ENCODE measurements at regions not wholly inside any gene's neighbourhood (a gene's known extent, or its start where the extent isn't known, plus 50 kb on each side); places are given as distances from the start of the nearest gene placed in this dataset.

DNA sequence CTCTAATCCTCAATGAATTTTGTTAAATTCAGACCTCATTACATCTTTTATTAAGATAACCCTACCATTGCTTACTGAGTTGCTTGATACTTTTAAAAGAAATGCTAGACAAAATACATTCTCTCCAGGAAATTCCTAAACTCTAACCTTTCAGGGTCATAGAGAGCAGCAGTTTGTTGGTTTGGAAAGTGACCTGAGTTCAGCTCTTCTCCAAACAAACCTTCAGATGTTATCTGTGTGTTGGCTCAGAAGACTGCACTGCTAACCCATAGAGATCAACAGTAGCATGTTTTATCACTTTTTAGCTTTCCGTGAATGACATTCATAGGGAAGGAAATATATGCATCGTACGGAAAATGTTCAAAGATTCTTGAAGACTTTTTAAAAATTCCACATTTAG, 101.8 kb upstream of the VEGFC start:
- no peak for DNase-seq (ENCODE audit: low read depth in 6 of 9, low spot score in 9 of 9)
- WGBS = 95% methylated on average over 3 of the region's 3 CpGs
- no peaks in the 10 kb centered on the region for H3K9me3 ChIP-seq (ENCODE audit: control insufficient read depth in 2 of 2, insufficient read depth in 1 of 2, low read length in 1 of 2)
- H3K36me3 ChIP-seq (ENCODE audit: control insufficient read depth in 2 of 2, insufficient read depth in 2 of 2, low read length in 1 of 2) = no peaks in the 10 kb centered on the region
- no peaks in the 10 kb centered on the region for H3K27me3 ChIP-seq (ENCODE audit: control insufficient read depth in 2 of 2, insufficient read depth in 1 of 2, low read length in 1 of 2)
- no peaks in the 10 kb centered on the region for H3K4me1 ChIP-seq (ENCODE audit: control insufficient read depth in 2 of 2, insufficient read depth in 2 of 2, low read length in 2 of 2)
- H3K4me3 ChIP-seq (ENCODE audit: low read length in 2 of 2) = no peak overlapping the region
- H3K27ac ChIP-seq (ENCODE audit: low read depth in 1 of 2, low read length in 1 of 2) = no peak overlapping the region

DNA sequence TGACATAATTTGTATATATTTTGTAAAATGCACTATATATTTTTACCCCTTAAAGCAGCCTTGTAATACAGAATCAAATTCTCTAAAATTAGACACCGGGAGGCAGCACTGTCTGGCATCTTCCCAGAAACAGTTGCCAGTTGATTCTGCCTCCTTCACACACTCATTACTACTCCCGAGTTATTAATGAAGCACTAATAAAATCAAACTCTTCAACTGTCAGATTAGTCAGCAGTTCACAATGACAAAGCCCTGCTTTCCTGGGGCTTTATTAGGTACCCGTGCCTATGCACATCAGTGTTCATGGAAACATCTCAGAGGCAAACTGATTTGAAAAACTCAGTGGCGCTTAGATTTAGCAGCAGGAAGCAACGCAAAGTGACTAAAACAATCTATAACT, 103.5 kb upstream of the VEGFC start:
- no peak overlapping the region for H3K4me3 ChIP-seq (ENCODE audit: low read length in 2 of 2)
- no peaks in the 10 kb centered on the region for H3K9me3 ChIP-seq (ENCODE audit: control insufficient read depth in 2 of 2, insufficient read depth in 1 of 2, low read length in 1 of 2)
- WGBS = 86% methylated on average over 5 of the region's 5 CpGs
- no peaks in the 10 kb centered on the region for H3K36me3 ChIP-seq (ENCODE audit: control insufficient read depth in 2 of 2, insufficient read depth in 2 of 2, low read length in 1 of 2)
- H3K27ac ChIP-seq (ENCODE audit: low read depth in 1 of 2, low read length in 1 of 2) = no peak overlapping the region
- H3K4me1 ChIP-seq (ENCODE audit: control insufficient read depth in 2 of 2, insufficient read depth in 2 of 2, low read length in 2 of 2) = no peaks in the 10 kb centered on the region
- no peak for DNase-seq (ENCODE audit: low read depth in 6 of 9, low spot score in 9 of 9)
- H3K27me3 ChIP-seq (ENCODE audit: control insufficient read depth in 2 of 2, insufficient read depth in 1 of 2, low read length in 1 of 2) = no peaks in the 10 kb centered on the region

GRCh38 chr4:176897226-176897625, 104.5 kb upstream of the VEGFC start:
- H3K27ac ChIP-seq (ENCODE audit: low read depth in 1 of 2, low read length in 1 of 2) = no peak overlapping the region
- 63% methylated on average over 2 of the region's 2 CpGs for WGBS

DNA sequence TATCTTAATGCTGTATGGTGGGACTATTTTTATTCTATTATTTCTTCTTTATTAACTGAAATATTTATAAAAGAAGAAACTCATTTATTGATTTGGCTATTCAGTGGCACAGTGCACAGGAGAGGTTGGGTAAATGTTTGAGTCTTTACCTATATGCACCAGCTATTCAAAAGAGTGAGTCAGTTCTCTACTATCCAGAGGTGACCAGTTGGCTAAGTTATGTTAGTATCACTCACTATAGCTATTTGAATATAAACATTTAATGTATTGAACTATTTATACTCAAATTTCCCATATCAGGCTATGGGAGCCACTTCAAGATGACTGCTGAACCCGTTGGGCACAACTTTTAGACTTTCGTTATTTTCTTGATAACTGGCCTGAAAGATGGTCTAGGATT, 106.1 kb upstream of the VEGFC start:
- Histone ChIP-seq H3K27me3 (ENCODE audit: control insufficient read depth in 2 of 2, insufficient read depth in 1 of 2, low read length in 1 of 2) (no peaks in the 10 kb centered on the region), H3K9me3 (ENCODE audit: control insufficient read depth in 2 of 2, insufficient read depth in 1 of 2, low read length in 1 of 2) (no peaks in the 10 kb centered on the region), H3K27ac (ENCODE audit: low read depth in 1 of 2, low read length in 1 of 2) (no peak overlapping the region), H3K4me3 (ENCODE audit: low read length in 2 of 2) (no peak overlapping the region), H3K4me1 (ENCODE audit: control insufficient read depth in 2 of 2, insufficient read depth in 2 of 2, low read length in 2 of 2) (no peaks in the 10 kb centered on the region), H3K36me3 (ENCODE audit: control insufficient read depth in 2 of 2, insufficient read depth in 2 of 2, low read length in 1 of 2) (no peaks in the 10 kb centered on the region)
- no peak for DNase-seq (ENCODE audit: low read depth in 6 of 9, low spot score in 9 of 9)
- WGBS = 97% methylated on average over 2 of the region's 2 CpGs

More at GRCh38 chr4:176897226-176897625, 104.5 kb upstream of the VEGFC start:
- Histone ChIP-seq H3K9me3 (ENCODE audit: control insufficient read depth in 2 of 2, insufficient read depth in 1 of 2, low read length in 1 of 2) (no peaks in the 10 kb centered on the region), H3K4me1 (ENCODE audit: control insufficient read depth in 2 of 2, insufficient read depth in 2 of 2, low read length in 2 of 2) (no peaks in the 10 kb centered on the region), H3K27me3 (ENCODE audit: control insufficient read depth in 2 of 2, insufficient read depth in 1 of 2, low read length in 1 of 2) (no peaks in the 10 kb centered on the region), H3K36me3 (ENCODE audit: control insufficient read depth in 2 of 2, insufficient read depth in 2 of 2, low read length in 1 of 2) (no peaks in the 10 kb centered on the region), H3K4me3 (ENCODE audit: low read length in 2 of 2) (no peak overlapping the region)
- no peak for DNase-seq (ENCODE audit: low read depth in 6 of 9, low spot score in 9 of 9)

DNA sequence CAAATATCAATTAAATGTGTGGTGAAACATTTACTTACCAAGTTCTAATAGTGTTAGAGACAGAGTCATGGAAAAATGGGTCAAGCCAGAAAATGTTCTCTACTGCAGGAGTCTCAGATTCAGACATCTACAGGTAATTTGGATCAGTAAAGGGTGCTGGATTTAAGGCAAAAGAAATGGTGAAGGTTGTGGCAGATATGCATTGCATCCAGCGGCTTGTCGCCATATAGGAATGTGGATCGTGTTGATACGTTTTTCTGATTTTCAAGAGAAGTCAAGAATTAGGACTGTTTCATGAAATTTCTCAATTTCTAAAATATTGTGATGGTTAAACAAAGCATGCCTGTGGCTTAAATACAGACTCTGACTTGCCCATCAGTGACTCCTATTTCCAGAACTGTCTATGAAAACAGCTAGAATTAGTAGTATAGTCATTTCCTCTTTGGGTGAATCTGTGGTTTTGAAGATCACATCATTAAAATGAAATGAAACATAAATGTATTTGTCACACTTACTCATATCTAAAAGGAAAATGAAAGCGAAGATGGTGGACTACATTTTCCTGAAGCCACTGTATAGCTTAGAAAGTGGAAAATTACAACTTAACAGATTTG, 110.1 kb upstream of the VEGFC start:
- WGBS = 69% methylated on average over 5 of the region's 5 CpGs
- DNase-seq (ENCODE audit: low read depth in 6 of 9, low spot score in 9 of 9) = no peak
- no peaks in the 10 kb centered on the region for H3K4me1 ChIP-seq (ENCODE audit: control insufficient read depth in 2 of 2, insufficient read depth in 2 of 2, low read length in 2 of 2)

GRCh38 chr4:176906709-176907108, 114.0 kb upstream of the VEGFC start:
- Histone ChIP-seq H3K4me1 (ENCODE audit: control insufficient read depth in 2 of 2, insufficient read depth in 2 of 2, low read length in 2 of 2) (no peaks in the 10 kb centered on the region), H3K36me3 (ENCODE audit: control insufficient read depth in 2 of 2, insufficient read depth in 2 of 2, low read length in 1 of 2) (no peaks in the 10 kb centered on the region), H3K27ac (ENCODE audit: low read depth in 1 of 2, low read length in 1 of 2) (no peak overlapping the region), H3K4me3 (ENCODE audit: low read length in 2 of 2) (no peak overlapping the region), H3K27me3 (ENCODE audit: control insufficient read depth in 2 of 2, insufficient read depth in 1 of 2, low read length in 1 of 2) (no peaks in the 10 kb centered on the region), H3K9me3 (ENCODE audit: control insufficient read depth in 2 of 2, insufficient read depth in 1 of 2, low read length in 1 of 2) (peaks cover 0 to 7% of the 10 kb centered on the region in 2 donors)
- DNase-seq (ENCODE audit: low read depth in 6 of 9, low spot score in 9 of 9) = no peak
- WGBS = 88% methylated on average over 7 of the region's 7 CpGs

More for the DNA sequence above, 110.1 kb upstream of the VEGFC start:
- Histone ChIP-seq H3K27ac (ENCODE audit: low read depth in 1 of 2, low read length in 1 of 2) (no peak overlapping the region), H3K9me3 (ENCODE audit: control insufficient read depth in 2 of 2, insufficient read depth in 1 of 2, low read length in 1 of 2) (no peaks in the 10 kb centered on the region), H3K4me3 (ENCODE audit: low read length in 2 of 2) (no peak overlapping the region), H3K36me3 (ENCODE audit: control insufficient read depth in 2 of 2, insufficient read depth in 2 of 2, low read length in 1 of 2) (no peaks in the 10 kb centered on the region), H3K27me3 (ENCODE audit: control insufficient read depth in 2 of 2, insufficient read depth in 1 of 2, low read length in 1 of 2) (no peaks in the 10 kb centered on the region)

GRCh38 chr4:176910646-176911045, 117.9 kb upstream of the VEGFC start:
- no peaks in the 10 kb centered on the region for H3K36me3 ChIP-seq (ENCODE audit: control insufficient read depth in 2 of 2, insufficient read depth in 2 of 2, low read length in 1 of 2)
- WGBS = 95% methylated on average over 2 of the region's 2 CpGs

DNA sequence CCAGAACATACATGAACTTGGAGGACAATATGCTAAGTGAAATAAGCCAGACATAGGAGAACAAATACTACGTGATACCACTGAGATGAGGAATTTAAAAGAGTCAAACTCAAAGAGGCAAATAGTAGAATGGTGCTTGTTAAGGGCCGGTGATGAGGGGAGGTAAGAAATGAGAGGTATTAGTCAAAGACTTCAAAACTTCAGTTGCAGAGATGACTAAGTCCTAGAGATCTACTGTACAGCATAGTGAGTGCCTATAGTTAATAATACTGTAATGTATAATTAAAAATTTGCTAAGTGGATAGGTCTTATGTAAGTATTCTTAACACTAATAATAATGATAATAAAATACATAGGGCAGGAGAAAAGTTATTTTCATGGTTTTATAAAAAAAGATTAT, 126.9 kb upstream of the VEGFC start:
- DNase-seq (ENCODE audit: low read depth in 6 of 9, low spot score in 9 of 9) = no peak
- no peak overlapping the region for H3K4me3 ChIP-seq (ENCODE audit: low read length in 2 of 2)
- H3K27me3 ChIP-seq (ENCODE audit: control insufficient read depth in 2 of 2, insufficient read depth in 1 of 2, low read length in 1 of 2) = no peaks in the 10 kb centered on the region
- no peaks in the 10 kb centered on the region for H3K4me1 ChIP-seq (ENCODE audit: control insufficient read depth in 2 of 2, insufficient read depth in 2 of 2, low read length in 2 of 2)
- 91% methylated on average over 2 of the region's 2 CpGs for WGBS
- H3K9me3 ChIP-seq (ENCODE audit: control insufficient read depth in 2 of 2, insufficient read depth in 1 of 2, low read length in 1 of 2) = no peaks in the 10 kb centered on the region
- H3K36me3 ChIP-seq (ENCODE audit: control insufficient read depth in 2 of 2, insufficient read depth in 2 of 2, low read length in 1 of 2) = no peaks in the 10 kb centered on the region
- H3K27ac ChIP-seq (ENCODE audit: low read depth in 1 of 2, low read length in 1 of 2) = no peak overlapping the region

More at GRCh38 chr4:176910646-176911045, 117.9 kb upstream of the VEGFC start:
- H3K4me1 ChIP-seq (ENCODE audit: control insufficient read depth in 2 of 2, insufficient read depth in 2 of 2, low read length in 2 of 2) = no peaks in the 10 kb centered on the region
- no peaks in the 10 kb centered on the region for H3K27me3 ChIP-seq (ENCODE audit: control insufficient read depth in 2 of 2, insufficient read depth in 1 of 2, low read length in 1 of 2)
- DNase-seq (ENCODE audit: low read depth in 6 of 9, low spot score in 9 of 9) = no peak
- peaks cover 0 to 7% of the 10 kb centered on the region in 2 donors for H3K9me3 ChIP-seq (ENCODE audit: control insufficient read depth in 2 of 2, insufficient read depth in 1 of 2, low read length in 1 of 2)
- no peak overlapping the region for H3K4me3 ChIP-seq (ENCODE audit: low read length in 2 of 2)
- no peak overlapping the region for H3K27ac ChIP-seq (ENCODE audit: low read depth in 1 of 2, low read length in 1 of 2)

GRCh38 chr4:176920694-176921093, 128.0 kb upstream of the VEGFC start:
- no peaks in the 10 kb centered on the region for H3K36me3 ChIP-seq (ENCODE audit: control insufficient read depth in 2 of 2, insufficient read depth in 2 of 2, low read length in 1 of 2)
- no peak overlapping the region for H3K27ac ChIP-seq (ENCODE audit: low read depth in 1 of 2, low read length in 1 of 2)
- H3K27me3 ChIP-seq (ENCODE audit: control insufficient read depth in 2 of 2, insufficient read depth in 1 of 2, low read length in 1 of 2) = no peaks in the 10 kb centered on the region
- no peaks in the 10 kb centered on the region for H3K9me3 ChIP-seq (ENCODE audit: control insufficient read depth in 2 of 2, insufficient read depth in 1 of 2, low read length in 1 of 2)
- H3K4me1 ChIP-seq (ENCODE audit: control insufficient read depth in 2 of 2, insufficient read depth in 2 of 2, low read length in 2 of 2) = no peaks in the 10 kb centered on the region
- no peak for DNase-seq (ENCODE audit: low read depth in 6 of 9, low spot score in 9 of 9)
- 77% methylated on average over 4 of the region's 4 CpGs for WGBS
- no peak overlapping the region for H3K4me3 ChIP-seq (ENCODE audit: low read length in 2 of 2)
